ENCODE measurements at regions not wholly inside any gene's neighbourhood (a gene's known extent, or its start where the extent isn't known, plus 50 kb on each side); places are given as distances from the start of the nearest gene placed in this dataset.
"Not testable (repeated sequence)": the region's sequence is repeated elsewhere in the genome, so short reads cannot be mapped to it uniquely, and the experiment has no call there.

DNA sequence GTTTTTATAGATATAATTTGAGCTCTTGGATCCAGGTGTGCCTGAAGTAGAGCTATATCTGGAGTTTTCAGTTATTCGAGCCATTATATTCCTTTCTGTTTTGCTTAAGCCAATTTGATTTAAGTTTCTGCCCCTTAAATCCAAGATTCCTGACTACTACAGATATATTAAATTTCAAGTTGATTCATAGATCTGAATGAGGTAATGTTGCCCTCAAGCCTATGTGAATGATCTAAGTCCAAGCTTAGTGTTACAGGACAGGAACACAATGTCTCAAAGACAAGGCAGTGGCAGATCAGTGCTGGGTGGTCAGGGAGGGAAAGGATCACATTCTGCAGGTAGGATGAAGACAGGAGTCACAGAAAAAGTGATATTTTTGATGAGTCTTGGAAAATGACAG, 75.7 kb upstream of the CTBP2 start:
- DNase-seq (ENCODE audit: low spot score) (no peak), ATAC-seq (ENCODE audit: low read depth) (no peak)
- H3K36me3 ChIP-seq (ENCODE audit: low read depth), result no peaks in the 10 kb centered on the region
- no peak overlapping the region for H3K4me3 ChIP-seq (ENCODE audit: severe bottlenecking)
- peaks cover 6% of the 10 kb centered on the region for H3K9me3 ChIP-seq (ENCODE audit: severe bottlenecking)
- TF ChIP-seq, protein P1, sequence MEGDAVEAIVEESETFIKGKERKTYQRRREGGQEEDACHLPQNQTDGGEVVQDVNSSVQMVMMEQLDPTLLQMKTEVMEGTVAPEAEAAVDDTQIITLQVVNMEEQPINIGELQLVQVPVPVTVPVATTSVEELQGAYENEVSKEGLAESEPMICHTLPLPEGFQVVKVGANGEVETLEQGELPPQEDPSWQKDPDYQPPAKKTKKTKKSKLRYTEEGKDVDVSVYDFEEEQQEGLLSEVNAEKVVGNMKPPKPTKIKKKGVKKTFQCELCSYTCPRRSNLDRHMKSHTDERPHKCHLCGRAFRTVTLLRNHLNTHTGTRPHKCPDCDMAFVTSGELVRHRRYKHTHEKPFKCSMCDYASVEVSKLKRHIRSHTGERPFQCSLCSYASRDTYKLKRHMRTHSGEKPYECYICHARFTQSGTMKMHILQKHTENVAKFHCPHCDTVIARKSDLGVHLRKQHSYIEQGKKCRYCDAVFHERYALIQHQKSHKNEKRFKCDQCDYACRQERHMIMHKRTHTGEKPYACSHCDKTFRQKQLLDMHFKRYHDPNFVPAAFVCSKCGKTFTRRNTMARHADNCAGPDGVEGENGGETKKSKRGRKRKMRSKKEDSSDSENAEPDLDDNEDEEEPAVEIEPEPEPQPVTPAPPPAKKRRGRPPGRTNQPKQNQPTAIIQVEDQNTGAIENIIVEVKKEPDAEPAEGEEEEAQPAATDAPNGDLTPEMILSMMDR (IDR thresholded peaks at IDR 0.05; ENCODE audit: poor library complexity, severe bottlenecking), result no peak
- H3K4me1 ChIP-seq (ENCODE audit: insufficient read depth, poor library complexity, severe bottlenecking), result peaks cover 44% of the 10 kb centered on the region
- no peaks in the 10 kb centered on the region for H3K27me3 ChIP-seq (ENCODE audit: insufficient read depth, poor library complexity, severe bottlenecking)
- H3K27ac ChIP-seq (ENCODE audit: poor library complexity, severe bottlenecking), result peak overlapping the region; percentile 42

DNA sequence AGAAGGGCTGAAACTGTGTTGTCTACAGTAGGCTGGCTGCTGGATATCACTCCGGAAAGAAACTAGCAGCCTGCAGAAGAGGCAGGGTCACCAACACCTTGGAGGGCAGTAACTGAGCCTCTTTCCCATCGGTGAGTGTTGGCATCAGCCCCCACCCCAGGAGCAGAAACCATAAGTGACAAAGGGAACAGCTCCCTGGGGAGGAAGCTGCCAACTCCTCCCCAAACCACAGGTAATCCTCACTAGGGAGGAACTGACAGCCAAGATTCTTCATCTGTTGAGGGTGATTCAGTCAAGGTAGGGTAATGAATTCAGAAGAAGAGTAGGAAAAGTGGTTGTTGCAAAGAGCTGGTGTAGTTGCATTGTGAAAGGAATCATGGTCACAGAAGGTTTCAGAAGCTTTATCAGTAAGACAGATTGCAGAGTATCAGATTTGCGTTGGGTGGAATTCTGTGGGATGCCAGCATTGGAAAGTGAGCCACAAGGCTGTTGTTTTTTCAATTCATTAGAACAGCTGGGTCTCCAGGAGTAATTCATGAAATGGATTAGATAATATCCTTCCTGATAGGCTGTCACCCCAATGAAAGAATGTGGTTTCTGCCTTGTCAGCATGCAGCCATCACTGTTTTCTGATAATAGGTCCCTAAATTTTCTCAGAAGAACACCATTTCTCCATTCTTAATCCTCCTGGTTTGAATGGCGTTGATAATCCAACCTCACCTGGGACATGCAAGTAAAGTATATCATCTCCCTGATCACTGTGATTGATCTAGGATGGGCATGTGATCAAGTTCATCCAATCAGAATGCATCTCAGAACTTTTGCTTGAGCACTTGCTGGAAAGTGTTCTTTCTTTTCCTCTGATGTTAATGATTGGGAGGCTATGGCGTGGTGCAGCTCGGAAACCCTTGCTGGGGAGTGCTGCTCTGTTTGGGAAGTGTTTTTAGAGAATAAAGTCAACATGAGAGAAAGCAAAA, 75.0 kb upstream of the CTBP2 start:
- no peaks in the 10 kb centered on the region for H3K27me3 ChIP-seq (ENCODE audit: insufficient read depth, poor library complexity, severe bottlenecking)
- DNase-seq (ENCODE audit: low spot score) (no peak), ATAC-seq (ENCODE audit: low read depth) (no peak)
- H3K4me1 ChIP-seq (ENCODE audit: insufficient read depth, poor library complexity, severe bottlenecking), result peaks cover 47% of the 10 kb centered on the region
- H3K4me3 ChIP-seq (ENCODE audit: severe bottlenecking), result no peak overlapping the region
- H3K9me3 ChIP-seq (ENCODE audit: severe bottlenecking), result peaks cover 6% of the 10 kb centered on the region
- TF ChIP-seq, protein P1 (IDR thresholded peaks at IDR 0.05; ENCODE audit: poor library complexity, severe bottlenecking), result no peak
- no peaks in the 10 kb centered on the region for H3K36me3 ChIP-seq (ENCODE audit: low read depth)
- peak overlapping the region; percentile 42 for H3K27ac ChIP-seq (ENCODE audit: poor library complexity, severe bottlenecking)

DNA sequence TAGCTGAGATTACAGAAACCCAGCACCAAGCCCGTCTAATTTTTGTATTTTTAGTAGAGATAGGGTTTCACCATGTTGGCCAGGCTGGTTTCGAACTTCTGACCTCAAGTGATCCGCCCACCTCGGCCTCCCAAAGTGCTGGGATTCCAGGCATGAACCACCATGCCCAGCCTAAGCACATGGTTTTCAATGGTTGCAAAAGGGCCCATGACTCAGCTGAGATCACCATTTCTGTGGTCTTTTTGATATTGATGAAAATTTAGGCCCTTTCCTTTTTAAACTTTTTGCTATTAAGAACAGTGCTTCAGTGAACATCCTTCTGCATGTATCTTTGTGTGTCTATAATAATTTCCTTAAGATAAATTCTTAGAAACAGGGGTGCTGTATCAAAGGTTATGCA, 74.2 kb upstream of the CTBP2 start:
- ATAC-seq (ENCODE audit: low read depth); H3K4me3 ChIP-seq (ENCODE audit: severe bottlenecking); H3K36me3 ChIP-seq (ENCODE audit: low read depth); DNase-seq (ENCODE audit: low spot score); H3K9me3 ChIP-seq (ENCODE audit: severe bottlenecking); H3K27me3 ChIP-seq (ENCODE audit: insufficient read depth, poor library complexity, severe bottlenecking): not testable (repeated sequence)
- Histone ChIP-seq H3K27ac (ENCODE audit: poor library complexity, severe bottlenecking) (peak overlapping the region; percentile 42), H3K4me1 (ENCODE audit: insufficient read depth, poor library complexity, severe bottlenecking) (peaks cover 47% of the 10 kb centered on the region)

DNA sequence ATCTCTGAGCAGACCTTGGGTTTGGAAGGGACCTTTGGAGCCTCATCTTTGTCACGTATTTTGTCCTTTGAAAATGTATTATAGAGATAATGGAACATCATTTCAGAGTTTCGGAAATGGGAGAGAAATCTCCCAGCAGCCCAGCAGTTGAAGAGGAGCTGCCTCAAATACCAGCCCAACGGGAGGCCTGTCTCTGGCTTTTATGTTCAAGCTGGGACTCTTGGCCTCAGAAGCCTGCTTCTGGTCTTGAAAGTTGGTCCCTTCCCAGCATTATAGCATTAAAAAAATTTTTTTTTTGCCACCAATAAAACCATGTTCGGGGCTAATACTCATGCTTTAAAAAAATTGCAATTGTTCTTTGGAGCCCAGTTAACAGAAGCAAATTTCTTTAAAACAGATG, 73.4 kb upstream of the CTBP2 start:
- peak overlapping the region; percentile 42 for H3K27ac ChIP-seq (ENCODE audit: poor library complexity, severe bottlenecking)
- H3K4me3 ChIP-seq (ENCODE audit: severe bottlenecking), result no peak overlapping the region
- no peak for ATAC-seq (ENCODE audit: low read depth)
- no peak for DNase-seq (ENCODE audit: low spot score)
- no peaks in the 10 kb centered on the region for H3K27me3 ChIP-seq (ENCODE audit: insufficient read depth, poor library complexity, severe bottlenecking)
- H3K9me3 ChIP-seq (ENCODE audit: severe bottlenecking), result peaks cover 6% of the 10 kb centered on the region
- TF ChIP-seq, protein P1 (IDR thresholded peaks at IDR 0.05; ENCODE audit: poor library complexity, severe bottlenecking), result no peak
- H3K4me1 ChIP-seq (ENCODE audit: insufficient read depth, poor library complexity, severe bottlenecking), result peaks cover 47% of the 10 kb centered on the region
- H3K36me3 ChIP-seq (ENCODE audit: low read depth), result no peaks in the 10 kb centered on the region

DNA sequence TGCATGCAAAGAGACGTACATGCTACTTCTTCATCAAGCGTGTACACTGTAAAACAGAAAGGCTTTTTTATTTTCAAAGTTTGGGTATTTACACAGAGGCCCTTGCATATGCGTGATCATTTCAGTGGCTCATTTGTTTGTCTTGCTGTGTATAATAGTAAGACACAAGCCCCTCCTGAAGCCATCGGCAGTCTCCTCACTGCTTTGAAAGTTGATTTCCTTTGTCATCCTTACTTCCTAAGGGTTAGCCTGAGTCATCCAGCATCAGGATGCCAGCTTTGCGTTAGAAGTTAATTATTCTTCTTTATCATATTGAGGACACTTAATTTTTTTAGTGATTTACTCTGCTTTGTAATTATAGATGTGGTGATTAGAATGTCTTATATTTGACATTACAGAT, 72.5 kb upstream of the CTBP2 start:
- DNase-seq (ENCODE audit: low spot score) (no peak), ATAC-seq (ENCODE audit: low read depth) (no peak)
- TF ChIP-seq, protein P1 (IDR thresholded peaks at IDR 0.05; ENCODE audit: poor library complexity, severe bottlenecking), result no peak
- Histone ChIP-seq H3K27me3 (ENCODE audit: insufficient read depth, poor library complexity, severe bottlenecking) (no peaks in the 10 kb centered on the region), H3K27ac (ENCODE audit: poor library complexity, severe bottlenecking) (peak overlapping the region; percentile 66), H3K4me3 (ENCODE audit: severe bottlenecking) (no peak overlapping the region), H3K9me3 (ENCODE audit: severe bottlenecking) (no peaks in the 10 kb centered on the region), H3K4me1 (ENCODE audit: insufficient read depth, poor library complexity, severe bottlenecking) (peaks cover 47% of the 10 kb centered on the region), H3K36me3 (ENCODE audit: low read depth) (no peaks in the 10 kb centered on the region)

Measured in RWPE2 (cell line).